HL-60 (cell line): ENCODE measurements at regions not wholly inside any gene's neighbourhood (a gene's known extent, or its start where the extent isn't known, plus 50 kb on each side); places are given as distances from the start of the nearest gene placed in this dataset.

ENCODE experiments used
- DNase-seq, 2 experiments: peaks; one replicate each; pipeline ENCODE4 v3.0.0-alpha.2; 2010 to 2020; ENCODE audit warnings: low read depth in 1 of 2, low spot score in 1 of 2
- H3K27ac ChIP-seq: fragments of 250-450 bp; sonication (Bioruptor Pico); replicated peaks from 2 replicates; pipeline ENCODE4 v1.5.1; 2020; ENCODE audit warnings: mild to moderate bottlenecking, moderate library complexity
- H3K27me3 ChIP-seq: fragments of 250-450 bp; sonication (Bioruptor Pico); 2 replicates; pipeline ENCODE4 v1.5.1; 2021; ENCODE audit warnings: mild to moderate bottlenecking, moderate library complexity; ENCODE audit not compliant: insufficient read depth, poor library complexity, severe bottlenecking
- H3K4me3 ChIP-seq: replicated peaks from 2 replicates; pipeline ENCODE4 v1.5.1; 2011; ENCODE audit warnings: mild to moderate bottlenecking, control low read depth, low read length; ENCODE audit not compliant: insufficient read depth
- GABPA ChIP-seq: IDR thresholded peaks from 2 replicates; pipeline ENCODE4 v1.6.1; 2012; ENCODE audit warnings: low read depth
- POLR2AphosphoS5 ChIP-seq: IDR thresholded peaks from 2 replicates; pipeline ENCODE4 v1.6.1; 2012; ENCODE audit warnings: low read depth
- SPI1 ChIP-seq: IDR thresholded peaks from 2 replicates; pipeline ENCODE4 v1.6.1; 2012; ENCODE audit warnings: low read depth, mild to moderate bottlenecking, borderline replicate concordance
- TF ChIP-seq, protein P1 (sequence below): IDR thresholded peaks from 2 replicates; pipeline ENCODE4 v1.6.1; 2012; ENCODE audit warnings: low read depth; ENCODE audit not compliant: insufficient replicate concordance
- TF ChIP-seq, protein P2 (sequence below): IDR thresholded peaks from one replicate; pipeline ENCODE4 v1.5.1; 2011; ENCODE audit warnings: low read length, control low read depth, inconsistent platforms; ENCODE audit not compliant: insufficient read depth

DNA sequence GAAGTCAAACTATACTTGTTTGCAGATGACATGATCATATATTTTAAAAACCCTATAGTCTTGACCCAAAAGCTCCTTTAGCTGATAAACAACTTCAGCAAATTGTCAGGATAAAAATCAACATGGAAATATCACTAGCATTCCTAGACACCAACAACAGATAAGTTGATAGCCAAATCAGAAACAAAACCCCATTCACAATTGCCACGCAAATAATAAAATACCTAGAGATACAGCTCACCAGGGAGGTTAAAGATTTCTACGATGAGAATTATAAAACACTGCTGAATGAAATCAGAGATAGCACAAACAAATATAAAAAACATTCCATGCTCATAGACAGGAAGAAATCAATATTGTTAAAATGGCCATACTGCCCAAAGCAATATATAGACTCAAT is 605.0 kb upstream of the GRIA3 start:
- Histone ChIP-seq H3K27me3 (no peaks in the 10 kb centered on the region), H3K4me3 (no peak overlapping the region), H3K27ac (no peak overlapping the region)
- no peak for DNase-seq
- TF ChIP-seq, protein P1, sequence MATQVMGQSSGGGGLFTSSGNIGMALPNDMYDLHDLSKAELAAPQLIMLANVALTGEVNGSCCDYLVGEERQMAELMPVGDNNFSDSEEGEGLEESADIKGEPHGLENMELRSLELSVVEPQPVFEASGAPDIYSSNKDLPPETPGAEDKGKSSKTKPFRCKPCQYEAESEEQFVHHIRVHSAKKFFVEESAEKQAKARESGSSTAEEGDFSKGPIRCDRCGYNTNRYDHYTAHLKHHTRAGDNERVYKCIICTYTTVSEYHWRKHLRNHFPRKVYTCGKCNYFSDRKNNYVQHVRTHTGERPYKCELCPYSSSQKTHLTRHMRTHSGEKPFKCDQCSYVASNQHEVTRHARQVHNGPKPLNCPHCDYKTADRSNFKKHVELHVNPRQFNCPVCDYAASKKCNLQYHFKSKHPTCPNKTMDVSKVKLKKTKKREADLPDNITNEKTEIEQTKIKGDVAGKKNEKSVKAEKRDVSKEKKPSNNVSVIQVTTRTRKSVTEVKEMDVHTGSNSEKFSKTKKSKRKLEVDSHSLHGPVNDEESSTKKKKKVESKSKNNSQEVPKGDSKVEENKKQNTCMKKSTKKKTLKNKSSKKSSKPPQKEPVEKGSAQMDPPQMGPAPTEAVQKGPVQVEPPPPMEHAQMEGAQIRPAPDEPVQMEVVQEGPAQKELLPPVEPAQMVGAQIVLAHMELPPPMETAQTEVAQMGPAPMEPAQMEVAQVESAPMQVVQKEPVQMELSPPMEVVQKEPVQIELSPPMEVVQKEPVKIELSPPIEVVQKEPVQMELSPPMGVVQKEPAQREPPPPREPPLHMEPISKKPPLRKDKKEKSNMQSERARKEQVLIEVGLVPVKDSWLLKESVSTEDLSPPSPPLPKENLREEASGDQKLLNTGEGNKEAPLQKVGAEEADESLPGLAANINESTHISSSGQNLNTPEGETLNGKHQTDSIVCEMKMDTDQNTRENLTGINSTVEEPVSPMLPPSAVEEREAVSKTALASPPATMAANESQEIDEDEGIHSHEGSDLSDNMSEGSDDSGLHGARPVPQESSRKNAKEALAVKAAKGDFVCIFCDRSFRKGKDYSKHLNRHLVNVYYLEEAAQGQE = no peak
- TF ChIP-seq SPI1 (no peak), POLR2AphosphoS5 (no peak), GABPA (no peak)
- TF ChIP-seq, protein P2, sequence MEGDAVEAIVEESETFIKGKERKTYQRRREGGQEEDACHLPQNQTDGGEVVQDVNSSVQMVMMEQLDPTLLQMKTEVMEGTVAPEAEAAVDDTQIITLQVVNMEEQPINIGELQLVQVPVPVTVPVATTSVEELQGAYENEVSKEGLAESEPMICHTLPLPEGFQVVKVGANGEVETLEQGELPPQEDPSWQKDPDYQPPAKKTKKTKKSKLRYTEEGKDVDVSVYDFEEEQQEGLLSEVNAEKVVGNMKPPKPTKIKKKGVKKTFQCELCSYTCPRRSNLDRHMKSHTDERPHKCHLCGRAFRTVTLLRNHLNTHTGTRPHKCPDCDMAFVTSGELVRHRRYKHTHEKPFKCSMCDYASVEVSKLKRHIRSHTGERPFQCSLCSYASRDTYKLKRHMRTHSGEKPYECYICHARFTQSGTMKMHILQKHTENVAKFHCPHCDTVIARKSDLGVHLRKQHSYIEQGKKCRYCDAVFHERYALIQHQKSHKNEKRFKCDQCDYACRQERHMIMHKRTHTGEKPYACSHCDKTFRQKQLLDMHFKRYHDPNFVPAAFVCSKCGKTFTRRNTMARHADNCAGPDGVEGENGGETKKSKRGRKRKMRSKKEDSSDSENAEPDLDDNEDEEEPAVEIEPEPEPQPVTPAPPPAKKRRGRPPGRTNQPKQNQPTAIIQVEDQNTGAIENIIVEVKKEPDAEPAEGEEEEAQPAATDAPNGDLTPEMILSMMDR = no peak

DNA sequence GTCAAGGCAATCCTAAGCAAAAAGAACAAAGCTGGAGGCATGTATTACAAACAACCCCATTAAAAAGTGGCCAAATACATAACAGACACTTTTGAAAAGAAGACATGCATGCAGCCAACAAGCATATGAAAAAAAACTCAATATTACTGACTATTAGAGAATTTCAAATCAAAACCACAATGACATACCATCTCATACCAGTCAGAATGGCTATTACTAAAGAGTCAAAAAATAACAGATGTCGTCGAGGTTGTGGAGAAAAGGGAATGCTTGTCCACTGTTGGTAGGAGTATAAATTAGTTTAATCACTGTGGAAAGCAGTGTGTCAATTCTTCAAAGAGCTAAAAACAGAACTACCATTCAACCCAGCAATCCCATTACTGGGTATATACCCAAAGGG is 604.6 kb upstream of the GRIA3 start:
- Histone ChIP-seq H3K4me3 (no peak overlapping the region), H3K27me3 (no peaks in the 10 kb centered on the region), H3K27ac (no peak overlapping the region)
- TF ChIP-seq POLR2AphosphoS5 = no peak
- TF ChIP-seq, protein P1 = no peak
- no peak for TF ChIP-seq SPI1
- TF ChIP-seq, protein P2 = no peak
- no peak for TF ChIP-seq GABPA
- no peak for DNase-seq

DNA sequence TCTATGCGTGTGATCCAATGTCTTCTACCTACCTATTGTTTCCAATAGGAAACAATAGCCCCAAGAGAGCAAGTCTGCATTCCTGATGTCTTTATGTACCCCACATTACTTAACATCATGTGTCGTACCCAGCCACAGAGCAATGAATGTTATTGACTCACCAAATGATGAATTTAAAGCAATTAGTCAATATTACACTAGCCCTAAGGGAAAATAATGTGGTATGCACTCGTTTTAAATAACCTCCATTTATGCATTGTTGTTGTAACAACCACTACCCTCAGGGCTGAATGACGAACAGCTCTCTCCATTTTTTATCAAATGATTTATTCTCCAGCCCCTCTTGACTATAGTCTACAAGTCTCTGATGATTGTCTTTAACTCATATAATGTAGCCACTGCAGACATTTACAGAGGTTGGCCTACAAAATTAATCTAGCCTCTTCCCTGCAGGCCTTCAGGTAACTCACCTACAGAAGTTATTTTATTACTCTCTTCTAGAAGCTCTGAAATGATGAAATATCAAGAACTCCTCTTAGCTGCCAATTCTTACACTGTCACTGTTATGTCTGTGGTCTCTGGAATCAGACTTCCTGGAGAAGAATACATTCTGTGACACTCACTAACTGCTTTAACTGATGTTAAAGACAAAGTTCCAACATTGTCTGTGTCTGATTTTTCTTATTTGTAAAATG is 601.7 kb upstream of the GRIA3 start:
- DNase-seq = no peak
- Histone ChIP-seq H3K4me3 (no peak overlapping the region), H3K27me3 (no peaks in the 10 kb centered on the region), H3K27ac (no peak overlapping the region)
- TF ChIP-seq, protein P1 = no peak
- TF ChIP-seq POLR2AphosphoS5 (no peak), SPI1 (no peak), GABPA (no peak)
- TF ChIP-seq, protein P2 = no peak
